ENCODE measurements at regions not wholly inside any gene's neighbourhood (a gene's known extent, or its start where the extent isn't known, plus 50 kb on each side); places are given as distances from the start of the nearest gene placed in this dataset.

DNA sequence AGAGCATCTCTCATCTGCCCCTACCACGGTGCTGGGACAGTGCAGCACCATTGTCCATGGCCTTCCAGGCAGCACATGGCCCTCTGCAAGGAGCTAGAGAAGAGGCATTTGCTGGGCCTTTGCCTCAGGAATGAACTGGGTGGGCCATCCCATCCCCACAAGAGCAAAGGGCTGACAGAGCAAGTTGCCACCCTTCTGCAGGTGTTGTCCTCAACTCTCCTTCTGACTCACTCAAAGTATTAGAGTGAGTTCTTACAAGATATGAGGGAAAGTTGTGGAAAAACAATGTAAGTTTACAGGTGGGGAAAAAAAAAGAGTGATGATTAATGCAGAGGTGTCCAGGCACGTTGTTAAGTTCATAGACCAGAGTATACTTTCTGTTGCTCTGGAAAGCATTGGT lies 261.2 kb downstream of the SKIDA1 start:
- DNase-seq (ENCODE audit: low read depth in 2 of 3, low spot score in 2 of 3), result no peak

DNA sequence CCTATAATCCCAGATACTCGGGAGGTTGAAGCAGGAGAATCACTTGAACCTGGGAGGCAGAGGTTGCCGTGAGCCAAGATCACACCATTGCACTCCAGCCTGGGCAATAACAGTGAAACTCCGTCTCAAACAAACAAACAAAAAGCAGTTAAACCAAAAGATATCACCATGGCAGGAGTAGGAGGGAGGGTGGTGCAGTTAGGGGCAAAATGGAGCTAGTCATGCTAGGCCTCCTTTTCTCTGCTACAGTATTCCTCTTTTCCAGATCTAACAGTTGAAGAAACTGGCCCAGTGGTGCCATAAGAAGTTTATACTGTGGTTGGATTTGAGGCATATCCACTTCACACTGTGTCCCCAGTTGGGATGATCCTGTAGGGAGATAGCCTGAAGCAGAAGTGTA lies 261.6 kb downstream of the SKIDA1 start:
- DNase-seq (ENCODE audit: low read depth in 2 of 3, low spot score in 2 of 3), result no peak

DNA sequence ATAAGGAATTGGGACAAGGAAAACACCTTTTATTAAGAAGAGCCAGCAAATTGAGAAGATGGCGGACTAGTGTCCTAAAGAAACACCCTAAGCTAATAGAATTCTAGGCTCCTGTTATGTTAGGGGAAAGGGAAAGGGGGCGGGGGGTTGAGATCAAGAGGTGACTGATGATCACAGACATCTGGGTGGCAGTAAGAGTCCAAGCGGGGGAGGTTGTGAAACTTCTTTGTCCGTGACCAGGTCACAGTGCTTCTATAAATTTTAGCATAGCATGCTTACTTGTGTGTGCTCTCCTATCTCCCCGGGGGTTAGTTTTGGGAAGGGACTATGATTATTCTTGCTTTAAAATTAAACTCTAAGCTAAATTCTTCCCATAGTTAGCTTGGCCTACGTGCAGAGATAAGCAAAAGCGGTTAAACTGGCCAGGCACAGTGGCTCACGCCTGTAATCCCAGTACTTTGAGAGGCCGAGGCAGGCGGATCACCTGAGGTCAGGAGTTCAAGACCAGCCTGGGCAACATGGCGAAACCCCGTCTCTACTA lies 262.1 kb downstream of the SKIDA1 start:
- no peak for DNase-seq (ENCODE audit: low read depth in 2 of 3, low spot score in 2 of 3)

DNA sequence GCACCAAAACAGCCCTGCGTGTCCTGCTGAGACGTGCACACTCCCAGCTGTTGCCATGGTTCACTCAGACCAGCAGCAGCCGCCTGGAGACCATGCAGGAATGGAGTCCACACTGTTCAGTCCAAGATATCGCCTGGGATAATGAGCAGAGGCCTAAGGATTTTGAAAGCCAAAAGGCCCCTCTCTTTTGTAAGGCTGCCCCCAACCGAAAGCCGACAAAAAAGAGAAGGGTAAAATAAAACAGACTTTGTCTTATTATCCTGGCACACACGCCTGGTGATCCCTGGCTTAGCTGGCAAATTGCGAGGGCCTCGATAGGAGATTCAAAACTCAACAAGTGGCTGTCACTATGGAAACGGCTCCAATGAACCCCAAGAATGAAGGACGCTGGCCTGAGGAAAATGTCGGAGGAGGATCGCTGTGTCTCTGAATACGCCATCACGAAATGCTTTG lies 263.6 kb downstream of the SKIDA1 start:
- no peak for DNase-seq (ENCODE audit: low read depth in 2 of 3, low spot score in 2 of 3)

DNA sequence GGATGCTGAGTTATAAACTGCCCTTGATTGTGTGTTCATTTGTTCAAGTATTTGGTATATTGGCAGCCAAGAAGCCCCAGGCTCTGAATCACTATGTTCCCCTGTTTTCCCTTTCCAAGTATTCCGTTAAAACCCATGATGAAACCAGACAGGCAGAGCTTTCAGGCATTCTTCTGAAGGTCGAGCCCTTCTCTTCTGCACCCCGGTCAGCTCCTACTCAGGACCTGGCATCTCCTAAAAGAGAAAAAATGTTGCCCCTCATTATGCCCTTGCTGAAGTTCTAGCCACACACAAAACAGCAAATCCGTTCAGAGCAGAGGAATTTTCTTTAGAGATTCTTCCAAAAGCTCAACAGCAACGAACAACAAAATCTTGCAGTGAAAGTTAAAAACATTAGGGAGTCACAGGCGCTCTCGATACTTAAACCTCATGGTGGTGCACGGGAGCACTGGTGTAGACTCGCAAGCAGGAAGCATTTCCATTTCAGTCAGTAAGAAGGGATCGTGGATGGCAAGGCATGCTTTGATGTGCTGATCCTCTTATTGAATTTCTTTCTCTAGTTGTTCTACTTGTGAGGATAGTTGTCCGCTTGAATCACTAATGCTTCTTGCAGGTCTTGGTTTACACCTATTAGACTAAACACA lies 264.9 kb downstream of the SKIDA1 start:
- DNase-seq (ENCODE audit: low read depth in 2 of 3, low spot score in 2 of 3), result no peak

DNA sequence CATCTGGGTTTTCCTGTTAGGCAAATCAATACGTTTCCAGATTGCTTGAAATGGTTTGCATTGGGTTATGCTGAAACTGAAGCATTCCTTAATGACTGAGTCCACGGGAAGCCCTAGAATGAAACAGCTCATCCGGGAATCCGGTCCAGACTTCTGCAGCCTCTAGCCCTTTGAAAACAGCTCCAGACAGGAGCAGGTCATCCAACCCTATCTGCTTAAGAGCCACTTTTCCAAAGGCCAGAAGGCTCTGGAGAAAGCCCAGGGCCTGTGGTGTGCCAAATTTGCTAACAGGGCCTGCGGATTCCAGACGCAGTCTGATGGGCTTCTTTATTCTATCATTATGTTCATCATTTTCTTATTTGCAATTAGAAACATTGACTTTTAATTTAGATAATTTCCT lies 265.4 kb downstream of the SKIDA1 start:
- no peak for DNase-seq (ENCODE audit: low read depth in 2 of 3, low spot score in 2 of 3)

DNA sequence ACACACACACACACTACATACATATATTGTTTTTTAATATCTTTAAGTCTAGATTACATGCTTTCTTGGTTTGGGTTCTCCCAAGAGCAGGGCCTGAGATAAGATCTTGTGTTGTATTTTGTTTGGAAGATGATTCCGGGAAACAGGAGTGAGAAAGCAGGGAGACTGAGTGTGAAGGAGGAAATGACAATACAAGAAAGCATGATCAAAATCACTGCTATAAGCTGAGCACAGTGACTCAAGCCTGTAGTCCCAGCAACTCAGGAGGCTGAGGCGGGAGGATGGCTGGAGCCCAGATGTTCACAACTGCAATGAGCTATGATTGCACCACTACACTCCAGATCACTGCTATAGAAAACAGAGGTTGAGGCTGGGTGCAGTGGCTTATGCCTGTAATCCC lies 267.6 kb downstream of the SKIDA1 start:
- DNase-seq (ENCODE audit: low read depth in 2 of 3, low spot score in 2 of 3), result no peak

DNA sequence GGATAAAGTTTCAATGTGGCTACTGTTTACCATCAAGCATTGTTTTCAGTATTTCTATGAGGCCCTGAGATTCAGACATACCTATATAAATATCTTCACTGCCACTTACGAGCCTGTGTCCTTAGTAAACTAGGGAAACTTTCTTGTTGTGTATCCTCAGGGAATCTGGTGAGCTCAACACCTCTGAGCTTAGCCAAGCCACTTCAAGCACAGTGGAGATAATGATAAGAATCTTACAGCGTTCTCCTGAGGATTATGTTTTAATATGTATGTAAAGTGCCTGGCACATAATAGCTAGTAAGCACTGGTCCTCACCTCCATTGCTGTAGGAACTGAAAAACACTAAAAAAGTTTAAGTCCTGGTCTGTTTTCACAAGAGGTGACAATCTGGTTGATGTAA lies 268.3 kb downstream of the SKIDA1 start:
- DNase-seq (ENCODE audit: low read depth in 2 of 3, low spot score in 2 of 3), result no peak

DNA sequence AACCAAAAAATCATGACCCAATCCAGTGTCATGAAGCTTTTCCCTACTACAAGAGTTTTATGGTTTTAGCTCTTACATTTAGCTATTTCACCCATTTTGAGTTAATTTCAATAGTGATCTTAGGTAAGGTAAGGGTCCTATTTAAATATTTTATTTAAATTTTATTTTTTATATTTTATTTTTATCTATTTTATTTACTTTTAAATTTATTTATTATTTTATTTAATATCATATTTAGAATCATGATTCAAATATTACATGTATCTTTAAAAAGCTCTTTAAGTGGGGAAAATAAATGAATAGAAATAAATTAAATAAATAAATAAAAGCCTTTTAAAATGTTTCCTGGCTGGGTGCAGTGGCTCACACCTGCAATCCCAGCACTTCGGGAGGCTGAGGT lies 276.0 kb downstream of the SKIDA1 start:
- no peak for DNase-seq (ENCODE audit: low read depth in 2 of 3, low spot score in 2 of 3)

DNA sequence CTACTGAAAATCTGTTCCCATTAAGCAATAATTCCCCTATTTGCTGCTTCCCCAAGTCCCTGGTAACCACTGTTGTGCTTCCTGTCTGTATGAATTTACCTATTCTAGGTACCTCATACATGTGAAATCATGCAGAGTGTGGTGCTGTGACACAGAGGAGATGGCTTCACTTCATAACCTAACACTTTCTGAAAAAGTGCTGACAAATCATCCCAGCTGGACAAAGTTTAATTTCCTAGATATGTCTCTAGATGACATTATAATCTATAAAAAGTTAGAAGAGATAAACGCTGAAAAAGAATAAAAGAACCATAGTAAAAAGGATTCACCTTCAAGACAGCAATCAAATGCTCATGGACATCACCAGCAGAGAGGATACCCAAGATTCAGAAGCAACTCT lies 277.9 kb downstream of the SKIDA1 start:
- DNase-seq (ENCODE audit: low read depth in 2 of 3, low spot score in 2 of 3), result no peak

DNA sequence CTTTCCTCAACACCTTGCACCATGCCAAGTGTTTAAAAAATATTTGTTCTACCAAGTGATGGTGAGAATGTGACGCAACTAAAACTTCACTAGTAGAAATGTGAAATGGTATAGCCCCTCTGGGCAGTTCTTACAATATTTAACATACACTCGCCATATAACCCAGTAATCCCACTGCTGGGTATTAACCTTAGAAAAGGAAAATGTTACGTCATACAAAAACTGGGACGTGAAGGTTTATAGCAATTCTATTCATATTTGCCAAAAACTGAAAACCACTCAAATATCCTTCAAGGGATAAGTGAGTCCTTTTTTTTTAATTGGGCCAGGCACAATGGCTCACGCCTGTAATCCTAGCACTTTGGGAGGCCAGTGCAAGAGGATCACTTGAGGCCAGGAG lies 279.3 kb downstream of the SKIDA1 start:
- DNase-seq (ENCODE audit: low read depth in 2 of 3, low spot score in 2 of 3), result no peak

DNA sequence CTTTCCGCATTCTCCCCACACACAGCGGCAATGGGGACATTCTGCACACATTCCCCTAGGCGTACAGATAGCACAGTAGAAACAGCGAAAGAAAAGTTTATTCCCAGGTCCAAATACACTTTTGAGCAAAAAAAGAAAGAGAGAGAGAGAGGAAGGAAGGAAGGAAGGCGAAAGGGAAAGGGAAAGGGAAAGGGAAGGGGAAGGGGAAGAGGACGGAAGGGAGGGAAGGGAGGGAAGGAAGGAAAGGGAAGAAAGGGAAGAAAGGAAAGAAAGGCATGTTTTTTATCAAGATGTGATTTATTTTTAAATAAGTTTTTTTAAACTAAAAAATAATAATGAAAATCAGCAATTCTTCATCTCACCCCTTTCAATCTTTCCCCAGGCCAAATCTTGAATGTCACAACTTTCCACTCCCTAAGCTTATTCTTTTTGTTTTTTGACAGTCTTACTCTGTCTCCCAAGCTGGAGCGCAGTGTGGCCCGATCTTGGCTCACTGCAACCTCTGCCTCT lies 281.7 kb downstream of the SKIDA1 start:
- no peak for DNase-seq (ENCODE audit: low read depth in 2 of 3, low spot score in 2 of 3)

DNA sequence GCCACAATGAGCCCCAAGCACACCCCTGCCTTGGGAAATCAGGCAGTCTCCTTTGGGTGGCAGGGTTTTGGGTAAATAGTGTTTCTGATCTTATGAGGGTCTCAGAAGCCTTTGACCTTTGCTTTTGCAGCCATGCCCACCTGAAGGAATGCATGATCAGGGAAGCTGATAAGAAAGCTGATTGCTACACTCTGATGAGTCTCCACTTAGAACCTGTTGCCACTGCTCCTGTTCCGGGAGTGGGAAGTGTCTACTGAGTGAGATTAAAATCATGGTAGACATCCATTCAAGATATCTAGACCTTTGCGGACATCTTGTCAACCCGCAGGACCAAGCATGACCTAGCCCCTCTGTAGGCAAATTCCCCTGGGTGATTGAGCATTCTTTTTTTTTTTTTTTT lies 282.6 kb downstream of the SKIDA1 start:
- DNase-seq (ENCODE audit: low read depth in 2 of 3, low spot score in 2 of 3), result no peak

DNA sequence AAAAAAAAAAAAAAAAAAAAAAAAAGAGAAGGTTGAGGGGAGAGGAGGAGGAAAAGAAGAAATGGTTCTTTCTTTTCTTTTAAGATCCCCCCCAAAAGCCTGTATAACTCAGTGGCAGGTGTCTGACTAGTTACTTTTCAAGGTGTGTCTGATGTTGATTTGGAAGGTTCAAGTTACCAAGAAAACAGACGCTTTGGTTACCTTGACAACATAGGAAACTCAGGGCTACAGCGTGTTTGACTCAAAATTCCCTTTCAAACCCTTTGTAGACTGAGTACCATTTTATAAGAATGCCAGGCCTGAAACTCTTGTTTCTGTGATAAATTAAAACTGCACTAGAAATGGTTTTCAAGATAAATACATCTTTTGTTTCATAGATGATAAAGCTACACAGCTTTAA lies 286.8 kb downstream of the SKIDA1 start:
- DNase-seq (ENCODE audit: low read depth in 2 of 3, low spot score in 2 of 3), result no peak

DNA sequence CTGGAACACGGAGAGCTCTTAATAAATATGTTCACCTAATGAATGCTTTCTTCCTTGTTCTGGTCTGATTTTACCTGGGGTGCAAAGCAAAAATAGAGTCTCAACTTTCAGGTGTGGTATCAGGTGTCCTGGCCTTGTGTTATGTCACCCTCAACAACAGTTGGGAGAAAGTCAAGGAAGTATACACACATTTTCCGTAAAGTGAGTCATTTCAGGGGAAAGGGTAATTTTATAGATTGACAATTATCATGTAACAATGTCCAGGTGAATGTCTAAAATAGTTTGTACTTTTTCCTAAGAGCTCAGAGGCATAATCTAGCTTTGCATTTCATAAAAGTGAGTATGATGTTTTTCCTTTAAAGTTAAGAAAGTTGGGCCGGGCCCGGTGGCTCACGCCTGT lies 287.4 kb downstream of the SKIDA1 start:
- no peak for DNase-seq (ENCODE audit: low read depth in 2 of 3, low spot score in 2 of 3)

DNA sequence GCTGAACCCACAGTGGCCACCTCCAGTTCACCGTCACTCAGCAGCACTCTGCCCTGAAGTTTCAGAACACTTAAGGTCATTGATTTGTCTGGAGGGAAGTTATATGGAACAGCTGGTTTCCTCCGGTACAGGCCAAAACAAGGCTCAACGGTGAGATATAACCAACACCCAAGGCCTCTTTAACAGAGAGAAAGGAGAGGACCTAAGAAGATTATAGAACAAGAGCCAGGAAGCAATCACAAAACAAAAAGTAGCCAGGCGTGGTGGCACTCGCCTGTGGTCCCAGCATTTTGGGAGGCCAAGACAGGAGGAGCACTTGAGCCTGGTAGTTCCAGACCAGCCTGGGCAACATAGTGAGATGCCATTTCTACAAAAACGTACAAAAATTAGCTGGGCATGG lies 290.7 kb downstream of the SKIDA1 start:
- DNase-seq (ENCODE audit: low read depth in 2 of 3, low spot score in 2 of 3), result no peak

DNA sequence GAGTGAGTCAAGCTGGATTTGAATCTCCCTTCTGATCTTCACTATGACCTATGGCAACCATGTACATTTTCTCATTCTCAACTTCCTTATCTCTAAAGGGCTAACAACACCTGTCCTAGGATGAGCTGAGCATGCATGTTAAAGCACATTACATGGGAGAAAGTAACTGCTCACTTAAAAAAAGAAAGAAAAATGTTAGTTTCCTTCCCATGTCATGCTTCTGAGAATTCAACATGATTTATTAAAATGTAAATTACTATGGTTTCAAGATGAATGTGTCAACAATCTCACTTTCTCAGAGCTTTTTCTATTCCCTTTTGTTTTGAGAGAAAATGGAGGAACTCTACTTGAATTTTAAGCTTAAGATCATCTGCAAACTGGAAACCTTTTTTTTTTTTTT lies 295.3 kb downstream of the SKIDA1 start:
- DNase-seq (ENCODE audit: low read depth in 2 of 3, low spot score in 2 of 3), result no peak

DNA sequence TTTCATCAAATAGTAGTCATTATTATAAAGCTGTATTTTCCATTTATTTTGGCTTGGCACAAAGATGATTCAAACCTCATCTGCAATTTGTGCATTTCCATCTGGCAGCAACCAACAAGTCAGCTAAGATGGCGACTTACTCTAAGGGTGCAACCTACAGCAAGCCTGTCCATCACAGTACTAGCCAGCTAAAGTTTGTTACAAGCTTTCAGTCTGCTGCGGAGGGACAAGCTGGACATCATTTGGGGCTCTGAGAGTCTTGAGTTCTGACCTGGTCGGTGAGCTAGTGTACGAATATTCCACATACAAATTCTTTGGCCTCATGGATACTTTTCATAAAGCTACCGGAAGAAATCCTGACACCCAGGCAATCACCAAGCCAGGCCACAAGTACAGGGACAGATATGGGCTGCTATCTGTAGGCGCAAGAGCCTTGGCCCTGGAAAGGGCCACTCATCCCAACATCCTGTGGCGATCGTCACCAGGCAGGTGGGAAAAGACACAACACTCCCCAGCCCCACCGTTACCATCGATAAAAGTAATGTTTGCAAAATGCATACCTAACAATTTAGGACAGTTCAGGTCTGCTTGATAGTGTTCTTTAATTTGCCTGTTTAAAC lies 307.6 kb downstream of the SKIDA1 start:
- no peak for DNase-seq (ENCODE audit: low read depth in 2 of 3, low spot score in 2 of 3)

DNA sequence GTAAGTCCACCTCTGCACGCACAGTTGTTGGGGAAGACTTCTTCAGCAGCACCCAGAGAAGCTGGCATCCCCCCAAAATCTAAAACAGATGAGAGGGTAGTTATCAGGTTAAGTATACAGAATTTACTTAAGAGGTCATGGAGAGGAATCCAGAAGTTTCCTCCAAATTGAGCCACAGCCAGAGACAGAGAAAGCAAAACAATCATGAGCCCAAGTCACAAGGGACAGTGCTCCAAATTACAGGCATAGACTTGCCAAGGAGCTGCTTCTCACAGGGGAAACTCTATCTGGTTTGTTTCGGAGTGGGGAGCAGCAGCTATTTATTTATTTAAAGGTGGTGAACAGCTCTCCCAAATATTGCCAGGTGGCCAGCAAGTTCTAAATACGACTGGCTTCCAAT lies 308.4 kb downstream of the SKIDA1 start:
- DNase-seq (ENCODE audit: low read depth in 2 of 3, low spot score in 2 of 3), result no peak

DNA sequence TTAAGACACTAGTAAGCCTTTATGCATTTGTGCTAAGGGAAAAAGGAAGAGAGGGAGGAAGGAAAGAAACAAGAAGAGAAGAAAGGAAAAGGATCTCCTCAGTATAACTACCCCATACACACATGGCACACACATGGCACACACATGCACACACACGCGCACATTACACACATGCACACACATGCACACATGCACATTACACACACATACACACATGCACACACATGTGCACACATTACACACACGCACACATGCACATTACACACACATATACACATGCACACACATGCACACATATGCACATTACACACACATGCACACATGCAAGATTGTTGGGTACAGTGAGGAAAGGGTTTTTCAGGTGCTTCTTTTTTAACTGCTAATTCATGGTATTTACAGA lies 311.2 kb downstream of the SKIDA1 start:
- no peak for DNase-seq (ENCODE audit: low read depth in 2 of 3, low spot score in 2 of 3)

DNA sequence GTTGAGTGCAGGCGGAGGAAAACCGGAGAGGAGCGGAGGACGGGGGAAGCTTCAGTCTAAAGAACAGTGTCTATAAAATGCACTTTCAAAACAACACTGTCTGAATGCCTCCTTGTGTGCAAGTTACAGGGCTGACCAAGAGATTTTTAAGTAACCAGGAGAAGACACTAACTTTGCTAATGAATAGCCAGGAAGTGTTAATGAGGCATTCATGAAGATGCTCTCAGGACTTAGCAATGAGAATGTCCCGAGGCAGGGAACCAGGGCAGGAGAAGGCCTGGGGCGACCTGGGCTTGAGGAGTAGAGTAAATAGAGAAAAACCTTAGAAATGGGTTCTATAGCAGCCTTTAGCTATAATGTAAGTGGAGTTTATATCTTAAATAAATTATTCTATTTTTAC lies 312.1 kb downstream of the SKIDA1 start:
- DNase-seq (ENCODE audit: low read depth in 2 of 3, low spot score in 2 of 3), result no peak

DNA sequence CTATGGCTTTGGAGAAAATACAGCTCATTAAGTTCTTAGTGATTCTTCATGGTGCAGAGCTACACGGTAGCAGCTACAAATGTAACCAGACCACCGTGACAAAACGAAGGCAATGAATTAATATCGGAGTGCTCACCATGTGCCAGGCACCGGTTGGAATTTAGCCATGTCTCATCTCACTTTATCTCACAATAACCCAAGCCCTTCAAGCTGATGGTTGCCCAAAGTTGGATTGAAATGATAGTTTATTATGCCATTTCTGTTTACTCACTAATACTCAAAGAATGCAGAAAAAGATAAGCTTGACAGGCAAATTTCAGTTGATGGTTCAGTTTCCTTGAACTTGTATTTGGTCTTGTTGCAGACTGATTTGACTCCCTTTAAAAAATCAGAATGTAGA lies 312.6 kb downstream of the SKIDA1 start:
- DNase-seq (ENCODE audit: low read depth in 2 of 3, low spot score in 2 of 3), result no peak

DNA sequence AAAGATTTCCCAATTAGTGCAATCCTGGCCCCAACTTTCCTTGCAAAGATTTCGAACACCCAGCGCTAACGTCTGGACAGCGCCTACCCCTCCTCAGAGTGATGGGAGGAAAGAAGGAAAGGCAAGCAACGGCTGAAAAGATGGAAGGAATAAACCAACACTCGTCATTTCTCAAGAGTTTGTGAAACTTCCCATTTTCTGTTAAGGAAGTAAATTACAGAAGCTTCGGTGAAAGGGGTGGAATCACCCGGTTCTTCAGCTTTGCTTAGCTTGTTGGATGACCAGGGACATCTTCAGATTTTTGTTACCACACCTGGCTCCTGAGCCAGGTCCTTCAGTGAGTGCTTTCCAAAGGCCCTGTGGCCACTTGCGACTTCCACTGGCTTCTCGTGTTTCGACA lies 313.1 kb downstream of the SKIDA1 start:
- no peak for DNase-seq (ENCODE audit: low read depth in 2 of 3, low spot score in 2 of 3)
